HAP-1 (cell line): ENCODE measurements at regions not wholly inside any gene's neighbourhood (a gene's known extent, or its start where the extent isn't known, plus 50 kb on each side); places are given as distances from the start of the nearest gene placed in this dataset.

Experiments
- DNase-seq, 2 experiments: peaks; one replicate each; pipeline ENCODE4 v3.0.0-alpha.2; 2016 to 2020; ENCODE audit warnings: low spot score in 2 of 2
- H3K27me3 ChIP-seq: fragments of 250-450 bp; sonication (Bioruptor Pico); 2 replicates; pipeline ENCODE4 v1.5.1; 2020; ENCODE audit warnings: low read depth, mild to moderate bottlenecking, moderate library complexity
- H3K36me3 ChIP-seq: fragments of 250-450 bp; sonication (Bioruptor Pico); replicated peaks from 2 replicates; pipeline ENCODE4 v1.5.1; 2020; ENCODE audit warnings: mild to moderate bottlenecking
- H3K4me1 ChIP-seq: fragments of 250-450 bp; sonication (Bioruptor Pico); 2 replicates; pipeline ENCODE4 v1.5.1; 2020; ENCODE audit warnings: mild to moderate bottlenecking
- H3K4me3 ChIP-seq: fragments of 250-450 bp; sonication (Bioruptor Pico); 2 replicates; pipeline ENCODE4 v1.5.1; 2020; ENCODE audit warnings: mild to moderate bottlenecking, moderate library complexity
- H3K9me3 ChIP-seq: fragments of 250-450 bp; sonication (Bioruptor Pico); 2 replicates; pipeline ENCODE4 v1.5.1; 2020; ENCODE audit warnings: mild to moderate bottlenecking, moderate library complexity
- in situ Hi-C: fragments of 300-500 bp; cut with MboI; formaldehyde crosslinking; loops from 3 replicates; pipeline ENCODE4 v1.14.3; 2020; ENCODE audit warnings: low sequenced_read_pairs, inconsistent platforms, mixed read lengths

DNA sequence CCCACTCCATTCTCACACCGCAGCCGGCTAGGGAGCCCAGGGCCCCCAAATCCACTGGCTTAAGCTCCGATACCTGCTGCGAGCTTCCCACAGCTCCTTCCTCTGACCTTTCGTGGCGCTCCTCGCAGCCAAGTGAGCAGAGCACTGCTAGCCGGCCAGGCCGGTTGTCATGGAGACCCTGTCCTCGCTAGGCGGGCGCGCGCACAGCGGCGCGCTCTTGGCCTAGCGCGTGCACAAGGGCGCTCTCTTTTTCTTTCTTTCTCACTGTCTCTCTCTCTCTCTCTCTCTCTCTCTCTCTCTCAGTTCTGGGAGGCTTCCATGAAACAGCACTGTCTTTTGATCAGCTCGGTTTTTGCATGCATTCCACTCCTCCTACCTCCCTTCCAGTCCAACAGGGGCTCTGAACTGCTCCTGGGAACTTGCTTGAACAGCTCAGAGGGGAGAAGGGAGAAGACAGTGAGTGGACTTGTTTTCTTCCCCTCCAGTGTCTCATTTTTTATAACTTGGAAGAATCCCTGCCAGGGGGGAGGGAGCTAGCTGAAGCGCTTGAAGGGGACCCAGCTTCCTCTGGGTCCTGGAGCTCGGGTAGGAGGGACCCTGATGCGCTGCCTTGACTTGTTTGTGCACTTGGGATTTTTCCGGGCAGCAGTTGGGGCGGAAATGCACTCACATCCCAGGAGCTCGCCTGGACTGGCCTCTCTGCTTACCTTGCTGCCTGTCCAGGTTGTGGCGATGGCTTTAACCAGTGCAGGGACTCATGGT, 100.3 kb upstream of the AKIP1 start:
- Histone ChIP-seq H3K4me1 (peaks cover 3% of the 10 kb centered on the region; the same call in 1 of the 2 replicates), H3K36me3 (no peaks in the 10 kb centered on the region; the same call in 1 of the 2 replicates), H3K4me3 (no peak overlapping the region), H3K9me3 (no peaks in the 10 kb centered on the region), H3K27me3 (no peaks in the 10 kb centered on the region)
- DNase-seq: no peak
- in situ Hi-C loops: no loop called here

DNA sequence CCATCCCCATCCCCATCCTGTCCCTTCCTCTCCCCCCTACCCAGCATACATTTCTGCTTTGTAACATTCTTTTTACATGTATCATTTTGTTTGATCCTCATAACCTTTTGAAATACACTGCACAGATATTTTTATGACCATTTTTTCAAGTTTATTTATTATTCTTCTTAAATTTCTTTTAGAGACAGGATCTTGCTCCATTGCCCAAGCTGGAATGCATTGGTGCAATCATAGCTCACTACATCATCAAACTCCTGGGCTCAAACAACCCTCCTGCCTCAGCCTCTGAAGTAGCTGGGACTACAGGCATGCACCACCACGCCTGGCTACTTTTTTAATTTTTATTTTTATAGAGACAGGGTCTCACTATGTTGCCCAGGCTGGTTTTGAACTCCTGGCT, 99.4 kb upstream of the AKIP1 start:
- Histone ChIP-seq H3K9me3 (no peaks in the 10 kb centered on the region), H3K4me1 (peaks cover 3% of the 10 kb centered on the region; the same call in 1 of the 2 replicates), H3K36me3 (no peaks in the 10 kb centered on the region; the same call in 1 of the 2 replicates), H3K27me3 (no peaks in the 10 kb centered on the region), H3K4me3 (no peak overlapping the region)
- DNase-seq: no peak
- in situ Hi-C loops: no loop called here

DNA sequence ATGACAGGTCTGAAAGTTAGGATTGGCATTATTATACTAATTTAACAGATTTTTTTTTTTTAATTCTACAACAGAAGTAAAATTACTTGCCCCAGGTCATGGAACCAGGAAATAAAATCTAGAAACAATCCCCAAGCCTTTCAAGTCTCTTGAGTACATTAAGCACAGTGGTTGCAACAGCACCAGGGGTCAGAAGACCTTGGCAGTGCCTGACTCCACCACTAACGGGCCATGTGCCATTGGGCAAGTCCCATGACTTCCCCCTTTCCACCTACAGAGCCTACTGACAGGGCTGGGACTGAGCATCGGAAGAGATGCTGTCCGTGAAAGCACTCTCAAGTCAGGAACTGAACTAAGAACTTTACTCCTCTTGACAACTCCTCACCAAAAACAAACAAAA, 98.6 kb upstream of the AKIP1 start:
- H3K27me3 ChIP-seq: no peaks in the 10 kb centered on the region
- no peaks in the 10 kb centered on the region for H3K9me3 ChIP-seq
- in situ Hi-C loops: no loop called here
- H3K4me1 ChIP-seq: peaks cover 3% of the 10 kb centered on the region; the same call in 1 of the 2 replicates
- H3K4me3 ChIP-seq: no peak overlapping the region
- DNase-seq: no peak
- H3K36me3 ChIP-seq: no peaks in the 10 kb centered on the region; the same call in 1 of the 2 replicates

DNA sequence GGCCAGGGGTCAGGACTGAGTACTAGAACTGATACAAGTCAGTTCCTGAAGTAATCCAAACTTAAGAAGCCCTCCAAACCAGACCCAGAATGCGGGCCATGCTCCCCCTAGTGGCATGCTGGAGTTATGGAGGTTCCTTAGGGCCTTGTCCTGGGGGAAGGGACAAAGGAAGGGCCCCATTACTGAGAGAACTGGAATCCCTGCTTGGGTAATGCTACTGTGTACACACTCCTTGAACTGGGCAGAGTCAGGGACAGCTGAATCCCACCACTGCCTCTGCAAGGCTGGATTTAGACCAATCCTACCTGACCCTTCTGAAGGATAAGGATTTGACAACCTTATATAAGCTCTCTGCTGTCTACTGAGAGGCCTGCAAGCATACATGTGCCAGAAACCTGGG, 97.3 kb upstream of the AKIP1 start:
- no peaks in the 10 kb centered on the region for H3K9me3 ChIP-seq
- no peaks in the 10 kb centered on the region; the same call in 1 of the 2 replicates for H3K36me3 ChIP-seq
- no peaks in the 10 kb centered on the region for H3K27me3 ChIP-seq
- DNase-seq: peak; percentile 75 to 88
- in situ Hi-C loops: no loop called here
- peaks cover 3% of the 10 kb centered on the region; the same call in 1 of the 2 replicates for H3K4me1 ChIP-seq
- H3K4me3 ChIP-seq: no peak overlapping the region

DNA sequence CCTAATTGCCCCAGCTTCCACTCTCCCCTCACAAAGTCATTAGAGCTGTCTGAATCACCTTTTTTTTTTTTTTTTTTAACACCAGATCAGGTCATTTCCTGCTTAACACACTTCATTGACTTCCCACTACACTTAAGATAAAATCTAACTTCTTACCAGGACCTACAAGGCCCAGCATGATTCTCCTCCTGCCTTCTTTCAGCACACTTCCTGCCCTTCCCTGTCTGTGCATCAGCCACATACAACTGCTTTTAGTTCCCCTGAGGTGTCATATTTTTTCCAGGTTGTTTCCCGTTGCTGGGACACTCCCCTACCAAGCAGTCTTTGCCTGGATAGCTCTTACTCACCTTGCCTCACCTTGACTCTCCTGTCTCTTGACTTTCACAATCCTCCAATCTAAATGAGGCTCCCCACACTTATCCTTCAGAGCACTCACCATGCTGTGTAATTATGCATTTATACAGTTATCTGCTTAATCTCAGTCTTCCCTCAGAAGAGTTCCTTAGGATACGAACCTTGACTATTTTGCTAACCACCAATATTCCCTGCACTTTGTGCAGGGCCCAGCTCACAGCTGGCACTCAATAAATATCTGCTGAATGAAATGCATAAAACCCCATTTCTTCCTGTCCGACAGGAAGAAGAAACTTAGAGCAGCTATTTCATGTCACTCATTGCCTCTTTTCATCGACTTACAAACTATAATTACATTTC, 96.6 kb upstream of the AKIP1 start:
- Histone ChIP-seq H3K27me3 (no peaks in the 10 kb centered on the region), H3K4me1 (peaks cover 3% of the 10 kb centered on the region; the same call in 1 of the 2 replicates), H3K36me3 (no peaks in the 10 kb centered on the region), H3K4me3 (no peak overlapping the region), H3K9me3 (no peaks in the 10 kb centered on the region)
- in situ Hi-C loops: no loop called here
- DNase-seq: no peak

DNA sequence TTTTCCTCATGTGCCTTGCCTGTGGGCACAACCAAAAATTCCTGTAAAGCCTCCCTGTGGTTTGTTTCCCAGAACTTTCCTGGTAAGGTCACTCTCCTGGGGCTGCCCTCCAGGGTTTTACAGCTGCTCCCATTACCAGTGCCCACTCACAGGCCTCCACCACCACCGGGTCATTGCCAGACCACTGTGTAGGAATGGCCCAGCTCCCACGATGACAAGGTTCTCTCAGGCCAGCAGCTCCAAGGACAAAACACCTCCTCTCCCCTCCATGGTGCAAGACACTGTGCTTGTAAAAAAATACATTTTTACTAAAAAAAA, 96.1 kb upstream of the AKIP1 start:
- Histone ChIP-seq H3K27me3 (no peaks in the 10 kb centered on the region), H3K9me3 (no peaks in the 10 kb centered on the region), H3K4me1 (peaks cover 3% of the 10 kb centered on the region; the same call in 1 of the 2 replicates), H3K36me3 (no peaks in the 10 kb centered on the region), H3K4me3 (no peak overlapping the region)
- DNase-seq: no peak
- in situ Hi-C loops: no loop called here

DNA sequence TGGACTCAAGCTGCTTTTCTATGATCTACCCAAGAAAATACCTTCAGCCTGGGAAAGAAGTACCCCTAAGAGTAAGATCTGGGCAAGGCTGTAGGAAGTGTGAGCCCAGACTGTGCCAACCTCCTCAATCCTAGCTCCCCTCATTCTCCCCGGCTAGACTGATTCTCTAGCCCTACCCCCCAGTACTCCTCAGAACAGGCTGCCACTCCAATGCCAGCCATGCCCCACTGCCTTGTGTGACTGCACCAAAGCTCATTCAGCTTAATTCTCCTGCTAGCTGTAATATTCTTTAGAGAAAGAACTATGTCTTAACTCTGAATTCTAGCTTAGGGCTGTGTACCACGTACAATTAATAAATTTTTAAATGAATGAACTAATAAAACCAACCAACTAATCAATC, 92.6 kb upstream of the AKIP1 start:
- H3K4me3 ChIP-seq: no peak overlapping the region
- in situ Hi-C loops: no loop called here
- H3K36me3 ChIP-seq: no peaks in the 10 kb centered on the region
- no peak for DNase-seq
- peaks cover 3% of the 10 kb centered on the region; the same call in 1 of the 2 replicates for H3K4me1 ChIP-seq
- no peaks in the 10 kb centered on the region for H3K9me3 ChIP-seq
- H3K27me3 ChIP-seq: no peaks in the 10 kb centered on the region

DNA sequence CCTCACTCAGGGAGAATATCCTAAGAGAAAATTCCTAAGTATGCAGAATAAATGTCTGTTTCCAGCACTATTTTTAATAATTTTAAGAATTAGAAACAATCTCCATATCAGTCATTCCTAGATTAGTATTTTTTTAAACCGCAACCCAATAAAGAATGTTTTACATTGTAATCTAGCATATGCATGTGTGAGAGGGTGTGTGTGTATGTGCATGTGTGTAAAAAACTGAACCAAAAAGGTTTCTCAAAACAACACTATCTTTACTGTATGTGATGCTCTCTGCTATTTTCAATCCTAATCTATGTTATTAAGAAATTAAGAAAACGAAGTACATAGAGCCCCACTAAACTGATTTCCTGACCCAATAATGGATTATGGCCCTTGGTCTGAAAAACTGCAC, 90.6 kb upstream of the AKIP1 start:
- no peaks in the 10 kb centered on the region for H3K27me3 ChIP-seq
- no peaks in the 10 kb centered on the region for H3K36me3 ChIP-seq
- no peaks in the 10 kb centered on the region for H3K4me1 ChIP-seq
- in situ Hi-C loops: no loop called here
- no peak overlapping the region for H3K4me3 ChIP-seq
- H3K9me3 ChIP-seq: no peaks in the 10 kb centered on the region
- no peak for DNase-seq

DNA sequence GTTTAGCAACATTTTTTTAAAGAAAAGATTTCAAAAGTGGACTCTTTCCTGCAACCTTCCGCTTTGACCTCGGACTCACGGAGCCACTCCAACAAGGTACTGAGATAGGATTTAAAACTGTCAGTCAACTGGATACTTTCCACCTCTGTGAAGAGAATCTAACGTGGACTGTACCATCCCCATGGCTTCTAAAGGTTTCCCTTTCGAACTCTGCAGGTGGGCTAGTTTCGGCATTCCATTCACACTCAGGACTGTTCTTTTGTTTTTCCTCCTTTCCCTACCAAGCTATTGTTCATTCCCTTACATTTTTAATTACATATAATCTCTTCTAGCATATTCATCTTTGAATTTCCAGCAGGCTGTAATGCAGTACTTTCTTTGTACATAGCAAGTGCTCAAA, 88.5 kb upstream of the AKIP1 start:
- H3K4me1 ChIP-seq: no peaks in the 10 kb centered on the region
- no peaks in the 10 kb centered on the region for H3K27me3 ChIP-seq
- DNase-seq: no peak
- H3K4me3 ChIP-seq: no peak overlapping the region
- in situ Hi-C loops: no loop called here
- H3K36me3 ChIP-seq: no peaks in the 10 kb centered on the region; the same call in 1 of the 2 replicates
- H3K9me3 ChIP-seq: no peaks in the 10 kb centered on the region

DNA sequence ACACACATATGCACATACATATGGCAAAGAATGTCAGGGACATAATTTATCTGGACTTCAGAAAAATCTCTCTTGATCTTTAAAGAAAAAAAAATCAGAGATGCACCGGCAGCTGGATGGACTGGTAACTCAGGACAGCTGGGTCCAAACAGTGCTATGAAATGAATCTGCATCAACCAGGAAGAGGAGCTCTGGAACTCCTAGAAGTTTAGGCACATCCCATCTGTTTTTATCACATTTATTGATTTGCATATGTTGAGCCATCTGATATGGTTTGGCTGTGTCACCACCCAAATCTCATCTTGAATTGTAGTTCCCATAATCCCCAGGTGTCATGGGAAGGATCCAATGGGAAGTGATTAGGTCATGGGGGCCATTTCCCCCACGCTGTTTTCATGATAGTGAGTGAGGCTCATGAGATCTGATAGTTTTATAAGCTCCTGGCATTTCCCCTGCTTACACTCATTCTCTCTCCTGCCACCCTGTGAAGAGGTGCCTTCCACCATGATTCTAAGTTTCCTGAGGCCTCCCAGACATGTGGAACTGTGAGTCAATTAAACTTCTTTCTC, 87.7 kb upstream of the AKIP1 start:
- no peaks in the 10 kb centered on the region for H3K9me3 ChIP-seq
- no peaks in the 10 kb centered on the region for H3K4me1 ChIP-seq
- no peak overlapping the region for H3K4me3 ChIP-seq
- DNase-seq: no peak
- in situ Hi-C loops: no loop called here
- no peaks in the 10 kb centered on the region; the same call in 1 of the 2 replicates for H3K36me3 ChIP-seq
- H3K27me3 ChIP-seq: no peaks in the 10 kb centered on the region

DNA sequence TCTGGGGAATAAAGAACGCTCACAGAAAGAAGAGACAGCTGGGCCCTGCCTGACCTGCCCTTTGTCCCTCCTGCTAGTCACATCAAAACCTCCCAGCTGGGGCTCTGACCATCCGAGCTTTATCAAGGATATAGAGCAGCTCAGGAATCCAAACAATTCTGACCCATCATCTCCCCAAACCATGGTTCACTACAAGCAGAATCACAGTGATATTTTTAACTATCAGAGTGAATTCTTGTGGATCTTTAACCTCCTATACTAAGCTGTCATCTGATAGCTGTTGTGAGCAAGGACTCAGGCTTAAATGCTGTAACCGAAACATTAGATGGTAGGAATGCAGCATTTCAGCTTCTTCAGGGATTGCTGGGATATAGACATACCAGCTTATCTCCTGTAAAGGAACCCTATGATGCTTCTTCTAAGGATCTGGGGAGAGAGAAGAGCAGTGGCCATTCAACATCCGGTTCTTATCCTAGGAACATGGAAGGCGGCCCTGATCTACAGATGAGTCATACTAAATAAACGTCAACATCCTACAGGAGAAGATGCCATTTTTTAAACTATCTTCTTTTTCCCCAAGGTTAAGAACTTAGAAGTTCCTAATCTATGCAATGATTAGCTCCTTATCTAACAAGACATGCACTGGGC, 84.7 kb upstream of the AKIP1 start:
- Histone ChIP-seq H3K4me1 (peaks cover 10% of the 10 kb centered on the region), H3K9me3 (no peaks in the 10 kb centered on the region), H3K27me3 (no peaks in the 10 kb centered on the region), H3K36me3 (no peaks in the 10 kb centered on the region; the same call in none of the 2 replicates), H3K4me3 (no peak overlapping the region)
- in situ Hi-C loops: no loop called here
- DNase-seq: no peak

DNA sequence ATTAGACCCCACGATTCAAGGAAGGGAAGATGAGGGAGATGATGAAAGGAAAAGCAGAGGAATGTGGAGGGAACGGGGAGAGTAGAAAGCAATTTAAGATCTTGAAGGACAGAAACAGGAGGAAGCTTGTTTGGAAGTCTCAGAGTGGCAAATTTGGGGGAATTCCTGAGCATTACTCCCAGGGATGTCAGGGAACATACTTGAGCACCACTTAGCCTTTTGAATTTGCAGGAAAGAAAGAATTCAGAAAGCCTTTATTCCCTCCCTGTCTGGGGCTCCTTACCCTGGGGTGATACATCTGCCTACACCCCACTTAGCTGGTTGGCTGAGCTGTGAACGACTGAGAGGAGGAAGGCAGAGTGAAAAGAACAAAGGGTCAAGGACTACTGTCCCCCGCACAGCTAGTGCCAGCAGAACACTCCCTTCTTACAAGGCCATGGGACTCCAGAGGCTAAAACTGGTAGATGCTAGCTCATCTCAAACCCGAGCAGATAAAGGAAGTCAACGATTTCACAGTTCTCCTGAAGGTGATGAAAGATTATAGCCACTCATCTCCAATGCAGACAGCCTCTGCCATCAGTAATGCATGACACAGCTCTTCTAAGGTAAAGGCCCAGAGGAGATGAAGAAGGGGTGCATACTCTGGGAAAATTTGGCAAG, 84.0 kb upstream of the AKIP1 start:
- Histone ChIP-seq H3K36me3 (no peaks in the 10 kb centered on the region; the same call in none of the 2 replicates), H3K4me3 (no peak overlapping the region), H3K9me3 (no peaks in the 10 kb centered on the region), H3K27me3 (no peaks in the 10 kb centered on the region), H3K4me1 (peaks cover 10% of the 10 kb centered on the region)
- no peak for DNase-seq
- in situ Hi-C loops: no loop called here

DNA sequence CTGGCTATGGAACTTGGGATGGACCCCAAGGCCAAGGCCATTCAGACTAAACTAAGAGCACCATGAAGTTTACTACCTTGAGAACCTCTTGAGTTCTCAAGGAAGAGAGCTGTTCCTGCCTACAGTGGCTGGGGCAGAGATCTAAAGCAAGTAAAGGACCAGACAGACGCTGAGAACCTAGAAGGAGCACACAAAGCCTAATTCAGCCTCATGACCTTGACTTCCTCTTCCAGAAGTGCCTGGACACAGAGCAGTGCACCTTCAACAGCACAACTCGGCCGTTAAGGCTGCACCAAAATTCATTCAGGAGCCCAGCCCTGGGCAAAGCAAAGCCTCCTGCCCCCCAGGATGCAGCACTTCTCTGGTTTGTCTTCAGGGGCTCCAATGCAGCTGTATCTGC, 82.9 kb upstream of the AKIP1 start:
- H3K4me3 ChIP-seq: no peak overlapping the region
- H3K36me3 ChIP-seq: no peaks in the 10 kb centered on the region; the same call in none of the 2 replicates
- no peaks in the 10 kb centered on the region for H3K27me3 ChIP-seq
- no peak for DNase-seq
- in situ Hi-C loops: no loop called here
- no peaks in the 10 kb centered on the region for H3K9me3 ChIP-seq
- peaks cover 10% of the 10 kb centered on the region for H3K4me1 ChIP-seq
